ENCODE measurements at regions not wholly inside any gene's neighbourhood (a gene's known extent, or its start where the extent isn't known, plus 50 kb on each side); places are given as distances from the start of the nearest gene placed in this dataset.

DNA sequence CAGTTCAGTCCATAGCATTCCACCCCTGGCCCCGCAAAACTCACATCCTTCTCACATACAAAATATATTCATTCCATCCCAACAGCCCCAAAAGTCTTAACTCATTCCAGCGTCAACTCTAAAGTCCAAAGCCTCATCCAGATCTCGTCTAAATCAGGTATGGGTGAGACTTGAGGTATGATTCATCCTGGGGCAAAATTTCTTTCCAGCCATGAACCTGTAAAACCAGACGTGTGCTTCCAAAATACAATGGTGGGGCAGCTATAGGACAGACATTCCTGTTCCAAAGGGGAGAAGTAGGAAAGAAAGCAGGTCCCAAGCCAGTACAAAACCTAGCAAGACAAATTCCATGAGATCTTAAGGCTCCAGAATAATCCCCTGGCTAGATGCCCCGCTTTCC lies 76.9 kb downstream of the CLDN34 start:
- TF ChIP-seq POLR2A (IDR thresholded peaks at IDR 0.05) = no peak
- no peak for TF ChIP-seq CTCF (IDR thresholded peaks at IDR 0.05)
